GM13977 (cell line): ENCODE measurements at regions not wholly inside any gene's neighbourhood (a gene's known extent, or its start where the extent isn't known, plus 50 kb on each side); places are given as distances from the start of the nearest gene placed in this dataset.

ENCODE experiments used
- DNase-seq: peaks from one replicate; pipeline ENCODE4 v3.0.0; 2012; ENCODE audit warnings: low spot score
- in situ Hi-C: fragments of 300-500 bp; cut with MboI; formaldehyde crosslinking; loops from one replicate; pipeline ENCODE4 v1.12.0; 2022; ENCODE audit warnings: low sequenced_read_pairs, low pct_unique_long_range_greater_than_20kb, mixed read lengths, inconsistent platforms; ENCODE audit not compliant: unreplicated experiment
- TF ChIP-seq, protein P1 (sequence below): IDR thresholded peaks from 2 replicates; pipeline ENCODE4 v1.5.1; 2012; ENCODE audit warnings: mild to moderate bottlenecking, control low read depth; ENCODE audit not compliant: insufficient read depth; ENCODE audit errors: extremely low read depth, missing control alignments

DNA sequence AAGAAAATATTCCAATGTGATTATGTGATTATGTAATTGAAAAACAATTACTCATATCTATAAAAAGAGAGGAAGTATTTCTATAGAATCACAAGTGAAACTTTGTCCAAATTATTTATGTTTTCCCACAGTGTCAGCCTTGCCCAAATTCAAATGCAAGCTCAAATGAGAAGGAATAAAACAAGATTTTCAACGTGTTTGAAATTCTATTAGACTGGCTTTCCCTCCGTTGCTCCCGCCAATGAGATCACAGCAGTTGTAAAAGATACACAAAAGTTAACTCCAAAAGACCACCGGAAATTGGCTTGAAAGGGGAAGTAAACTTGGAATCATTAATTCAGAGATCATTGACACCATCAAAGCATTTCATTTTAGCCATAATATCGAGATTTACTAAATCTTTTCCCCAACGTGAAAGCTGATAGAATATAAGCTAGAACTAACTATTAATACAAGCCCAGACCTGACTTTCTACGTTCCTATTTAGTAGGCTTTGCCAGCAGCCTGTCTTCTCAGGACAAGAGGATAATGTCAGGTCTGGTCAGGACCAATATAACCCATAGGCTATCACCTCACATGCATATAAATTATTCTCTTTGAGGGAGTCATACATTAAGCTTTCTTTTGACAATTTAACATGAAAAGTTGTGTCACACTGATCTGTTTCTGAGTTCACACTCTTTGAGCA lies 222.6 kb upstream of the CHAC2 start:
- DNase-seq, result no peak
- TF ChIP-seq, protein P1, sequence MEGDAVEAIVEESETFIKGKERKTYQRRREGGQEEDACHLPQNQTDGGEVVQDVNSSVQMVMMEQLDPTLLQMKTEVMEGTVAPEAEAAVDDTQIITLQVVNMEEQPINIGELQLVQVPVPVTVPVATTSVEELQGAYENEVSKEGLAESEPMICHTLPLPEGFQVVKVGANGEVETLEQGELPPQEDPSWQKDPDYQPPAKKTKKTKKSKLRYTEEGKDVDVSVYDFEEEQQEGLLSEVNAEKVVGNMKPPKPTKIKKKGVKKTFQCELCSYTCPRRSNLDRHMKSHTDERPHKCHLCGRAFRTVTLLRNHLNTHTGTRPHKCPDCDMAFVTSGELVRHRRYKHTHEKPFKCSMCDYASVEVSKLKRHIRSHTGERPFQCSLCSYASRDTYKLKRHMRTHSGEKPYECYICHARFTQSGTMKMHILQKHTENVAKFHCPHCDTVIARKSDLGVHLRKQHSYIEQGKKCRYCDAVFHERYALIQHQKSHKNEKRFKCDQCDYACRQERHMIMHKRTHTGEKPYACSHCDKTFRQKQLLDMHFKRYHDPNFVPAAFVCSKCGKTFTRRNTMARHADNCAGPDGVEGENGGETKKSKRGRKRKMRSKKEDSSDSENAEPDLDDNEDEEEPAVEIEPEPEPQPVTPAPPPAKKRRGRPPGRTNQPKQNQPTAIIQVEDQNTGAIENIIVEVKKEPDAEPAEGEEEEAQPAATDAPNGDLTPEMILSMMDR, result no peak
- in situ Hi-C loops, result no loop called here

DNA sequence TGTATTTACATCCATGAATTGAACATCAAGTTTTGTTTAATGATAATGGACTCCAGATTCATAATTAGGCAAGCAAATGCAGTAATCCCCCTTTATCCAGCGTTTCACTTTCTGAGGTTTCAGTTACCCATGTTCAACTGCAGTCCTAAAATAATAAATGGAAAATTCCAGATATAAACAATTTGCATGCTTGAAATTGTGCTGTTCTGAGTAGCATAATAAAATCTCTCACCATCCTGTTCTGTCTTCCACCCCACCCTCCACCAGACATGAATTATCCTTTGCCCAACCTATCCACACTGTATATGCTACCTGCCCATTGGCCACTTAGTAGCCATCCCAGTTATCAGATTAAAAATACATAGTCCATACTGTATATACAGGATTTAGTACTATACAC lies 224.5 kb upstream of the CHAC2 start:
- no peak for DNase-seq
- TF ChIP-seq, protein P1, result no peak
- in situ Hi-C loops, result no loop called here

DNA sequence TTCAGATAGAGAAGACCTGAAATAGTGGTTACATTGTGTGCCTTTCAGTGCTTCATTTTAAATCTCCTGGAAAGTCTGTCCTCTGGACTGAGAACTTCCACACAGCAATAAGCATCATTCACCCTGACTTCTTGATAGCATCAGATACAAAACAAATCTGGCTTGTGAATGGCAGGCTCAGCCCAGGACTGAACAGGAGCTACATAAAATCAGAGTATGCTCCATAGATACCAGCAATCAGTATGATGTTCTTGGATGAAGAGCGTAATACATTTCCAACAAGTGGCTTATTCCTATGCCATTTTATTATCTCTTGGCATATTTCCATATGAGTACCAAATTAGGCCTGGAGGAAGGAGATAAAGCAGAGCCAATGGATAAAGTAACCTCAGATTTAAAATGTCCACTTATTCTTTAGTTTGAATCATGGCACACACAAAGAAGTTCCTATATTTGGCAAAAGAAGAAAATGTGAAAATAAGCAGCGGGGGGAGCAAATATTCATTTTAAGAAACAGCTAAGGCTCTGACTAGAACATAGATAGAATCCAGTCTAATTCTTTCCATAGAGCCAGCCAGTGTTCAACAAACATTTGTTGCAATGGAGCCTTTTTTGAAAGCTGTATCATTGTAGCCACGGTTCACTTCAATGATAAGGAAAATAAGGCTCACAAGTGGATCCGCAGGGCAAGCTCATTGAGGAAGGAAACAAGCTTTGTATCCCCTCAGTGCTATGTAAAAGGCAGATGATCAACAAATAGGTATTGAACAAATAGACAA lies 230.8 kb upstream of the CHAC2 start:
- TF ChIP-seq, protein P1, result no peak
- no peak for DNase-seq
- in situ Hi-C loops, result no loop called here

DNA sequence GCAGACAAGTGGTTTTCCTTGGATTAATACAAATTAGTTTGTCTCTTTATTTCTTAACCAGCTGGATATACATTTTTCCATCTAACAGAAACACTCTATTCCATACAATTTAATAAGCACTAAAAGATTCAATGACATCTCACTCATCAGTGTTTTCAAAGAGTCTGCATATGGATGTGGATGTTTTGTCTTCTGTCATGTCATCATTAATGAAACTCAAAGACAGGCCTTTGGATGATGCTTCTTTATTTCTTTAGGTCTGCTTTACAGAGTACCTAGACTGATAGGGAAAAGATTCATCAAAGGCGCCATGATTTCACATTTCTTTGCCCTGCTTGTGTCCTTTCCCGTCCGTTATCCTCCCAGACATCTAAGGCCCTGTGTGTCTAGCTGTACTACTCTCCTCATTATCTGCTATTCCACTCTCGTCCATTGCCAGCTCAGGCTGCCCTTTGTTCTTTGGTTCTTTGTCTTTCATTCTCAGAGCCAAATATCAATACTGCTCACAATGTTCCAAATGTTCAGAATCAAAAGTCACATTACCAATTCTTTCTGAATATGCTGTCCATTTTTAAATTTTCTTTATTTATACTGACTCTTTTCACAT lies 232.3 kb upstream of the CHAC2 start:
- in situ Hi-C loops, result no loop called here
- TF ChIP-seq, protein P1, result no peak
- DNase-seq, result no peak

DNA sequence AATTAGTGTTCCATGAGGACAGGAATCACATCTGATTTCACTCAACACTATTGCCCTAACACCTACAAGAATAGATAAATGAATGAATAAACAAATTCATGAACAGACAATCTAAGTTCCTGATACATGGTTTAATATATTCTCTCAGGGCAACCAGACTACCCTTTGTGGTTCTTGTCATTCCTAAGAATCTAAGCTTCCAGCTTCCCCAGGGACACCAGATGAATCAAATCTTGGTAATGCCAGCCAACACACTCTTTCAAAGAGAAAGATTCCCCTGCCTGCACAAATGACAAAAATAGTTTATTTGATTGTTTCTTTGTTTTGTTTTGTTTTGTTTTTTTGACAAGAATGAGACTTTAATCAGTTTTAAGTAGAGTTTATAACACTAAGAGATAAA lies 237.5 kb upstream of the CHAC2 start:
- TF ChIP-seq, protein P1, result no peak
- in situ Hi-C loops, result no loop called here
- DNase-seq, result no peak

DNA sequence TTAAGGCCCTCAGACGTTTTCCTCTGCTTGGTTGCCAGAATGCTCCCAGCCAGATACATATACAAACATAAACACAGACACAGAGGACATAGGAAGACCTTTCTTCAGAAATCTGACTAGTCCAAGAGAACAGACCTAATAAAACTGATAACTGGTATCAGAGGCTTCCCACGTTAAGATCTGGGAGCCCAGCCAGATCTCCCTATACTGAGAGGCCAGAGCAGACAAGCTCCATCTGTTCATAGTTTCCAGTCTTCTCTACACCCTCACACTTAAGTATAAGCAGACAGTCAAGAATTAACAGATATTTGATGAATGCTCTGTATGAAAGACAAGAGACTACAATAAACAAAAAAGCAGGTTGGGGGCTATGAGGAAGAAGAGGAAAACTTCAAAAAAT lies 240.5 kb upstream of the CHAC2 start:
- TF ChIP-seq, protein P1, result no peak
- no peak for DNase-seq
- in situ Hi-C loops, result no loop called here
